Mesodermal cell (in vitro differentiated cells): ENCODE measurements at regions not wholly inside any gene's neighbourhood (a gene's known extent, or its start where the extent isn't known, plus 50 kb on each side); places are given as distances from the start of the nearest gene placed in this dataset.
"Not testable (repeated sequence)": the region's sequence is repeated elsewhere in the genome, so short reads cannot be mapped to it uniquely, and the experiment has no call there.

ENCODE experiments used
- H3K27ac ChIP-seq: 2 replicates; pipeline ENCODE4 v1.7.0; 2013; ENCODE audit warnings: mild to moderate bottlenecking, low read depth, low read length, moderate library complexity; ENCODE audit not compliant: severe bottlenecking
- H3K36me3 ChIP-seq: 2 replicates; pipeline ENCODE4 v1.7.1; 2013; ENCODE audit warnings: mild to moderate bottlenecking, low read length, moderate library complexity; ENCODE audit not compliant: control insufficient read depth, insufficient read depth
- H3K4me1 ChIP-seq: one replicate; pipeline ENCODE4 v1.7.1; 2013; ENCODE audit warnings: mild to moderate bottlenecking, low read length; ENCODE audit not compliant: insufficient read depth, control insufficient read depth, poor library complexity, severe bottlenecking
- H3K4me3 ChIP-seq: 2 replicates; pipeline ENCODE4 v1.7.0; 2013; ENCODE audit warnings: low read length, control low read depth, mild to moderate bottlenecking; ENCODE audit not compliant: insufficient read depth, poor library complexity, severe bottlenecking; ENCODE audit errors: extremely low read depth
- H3K9me3 ChIP-seq: 2 replicates; pipeline ENCODE4 v1.7.1; 2013; ENCODE audit warnings: mild to moderate bottlenecking, low read length, moderate library complexity; ENCODE audit not compliant: control insufficient read depth
- WGBS, 2 experiments: methylation state at CpG; one replicate each; pipeline ENCODE4 v1.1.5; 2013; ENCODE audit warnings: missing lambda C conversion rate in 2 of 2; ENCODE audit not compliant: insufficient coverage in 2 of 2; 5-methylcytosine and 5-hydroxymethylcytosine counted together

DNA sequence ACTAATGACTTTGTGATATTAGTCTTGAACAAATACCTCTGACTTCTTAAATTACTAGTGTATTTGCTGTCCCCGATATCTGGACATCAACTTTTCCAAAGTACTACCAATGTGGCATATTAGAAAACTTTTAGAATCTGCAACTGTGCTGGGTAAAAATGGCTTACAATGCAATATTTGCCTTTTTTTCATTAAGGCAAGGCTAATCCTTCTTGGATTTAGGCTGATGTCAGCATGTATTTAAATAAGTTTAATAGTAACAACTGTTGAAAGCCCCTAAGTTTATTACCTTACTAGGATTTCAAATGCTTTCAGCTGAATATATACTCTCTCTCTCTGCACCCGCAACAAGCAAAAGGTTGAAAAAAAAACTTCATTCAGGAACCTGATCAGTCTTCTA, 1232.3 kb downstream of the REEP3 start:
- no CpG with 5 or more reads among the region's 2 CpGs for WGBS, 2 experiments
- H3K4me3 ChIP-seq, result no peak overlapping the region
- H3K4me1 ChIP-seq, result no peaks in the 10 kb centered on the region
- H3K9me3 ChIP-seq, result no peaks in the 10 kb centered on the region
- no peak overlapping the region for H3K27ac ChIP-seq
- no peaks in the 10 kb centered on the region for H3K36me3 ChIP-seq

DNA sequence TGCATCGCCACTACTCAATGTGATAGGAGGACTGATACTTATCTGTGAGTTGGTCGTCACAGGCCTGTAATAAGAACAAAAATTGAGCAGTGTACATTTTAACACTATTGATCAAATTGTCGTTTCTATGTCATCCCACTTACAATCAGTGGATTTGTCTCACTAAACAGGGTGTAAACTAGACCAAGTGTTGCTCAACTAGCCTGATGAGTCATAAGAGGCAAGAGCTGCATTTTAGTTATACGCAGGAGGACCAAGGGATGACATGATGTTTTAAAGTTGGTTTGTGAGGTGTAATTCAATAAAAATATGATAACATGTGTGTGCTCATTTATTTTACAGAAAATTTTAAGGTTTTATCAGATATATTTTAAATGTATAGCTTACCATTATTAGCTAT, 1239.2 kb downstream of the REEP3 start:
- H3K36me3 ChIP-seq, result no peaks in the 10 kb centered on the region
- H3K9me3 ChIP-seq, result no peaks in the 10 kb centered on the region
- no peak overlapping the region for H3K4me3 ChIP-seq
- WGBS, 2 experiments, result 90 to 95% methylated on average over 2 to 3 of the region's 4 CpGs
- no peak overlapping the region for H3K27ac ChIP-seq
- H3K4me1 ChIP-seq, result no peaks in the 10 kb centered on the region

DNA sequence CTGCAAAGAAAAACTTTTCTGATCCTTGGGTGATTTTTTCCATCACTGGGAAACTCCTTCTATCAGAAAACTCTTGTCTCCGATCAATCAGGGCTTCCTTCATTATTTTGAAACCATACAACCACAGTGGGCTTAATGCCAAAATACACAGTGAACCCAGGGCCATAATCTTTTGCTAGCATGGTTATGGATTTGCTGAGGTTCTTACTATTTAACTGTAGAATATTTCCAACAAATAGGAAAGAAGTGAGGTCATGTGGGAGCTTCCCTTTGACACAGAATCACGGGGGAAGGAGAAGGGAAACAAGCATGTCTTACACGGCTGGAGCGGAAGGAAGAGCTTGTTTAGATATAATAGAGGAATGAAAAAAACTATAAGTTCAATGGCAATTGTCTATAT, 1241.7 kb downstream of the REEP3 start:
- no peak overlapping the region for H3K4me3 ChIP-seq
- H3K4me1 ChIP-seq, result no peaks in the 10 kb centered on the region
- H3K36me3 ChIP-seq, result no peaks in the 10 kb centered on the region
- H3K27ac ChIP-seq, result no peak overlapping the region
- WGBS, 2 experiments, result 71 to 83% methylated on average over 1 of the region's 4 CpGs
- H3K9me3 ChIP-seq, result no peaks in the 10 kb centered on the region

DNA sequence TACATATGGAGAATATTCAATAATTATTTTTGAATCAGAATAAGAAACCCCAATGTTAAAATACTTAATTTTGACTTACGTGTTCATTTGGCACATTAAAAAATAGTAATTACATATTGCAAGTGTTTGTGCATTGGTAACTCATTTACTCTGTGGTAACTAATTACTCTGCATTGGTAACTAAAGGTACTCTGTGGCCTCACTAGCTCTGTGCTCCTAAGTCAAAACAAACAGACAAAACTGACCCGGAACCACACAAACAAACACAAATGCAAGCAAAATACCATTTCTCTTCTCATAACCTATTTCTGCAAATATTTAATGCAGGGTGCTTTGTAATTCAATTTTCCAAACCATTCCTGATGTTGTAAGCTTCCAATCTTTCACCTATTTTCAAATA, 1244.3 kb downstream of the REEP3 start:
- H3K4me1 ChIP-seq, result no peaks in the 10 kb centered on the region
- H3K36me3 ChIP-seq, result no peaks in the 10 kb centered on the region
- no peak overlapping the region for H3K27ac ChIP-seq
- WGBS, 2 experiments, result 91 to 100% methylated on average over 1 of the region's 2 CpGs
- H3K9me3 ChIP-seq, result no peaks in the 10 kb centered on the region
- no peak overlapping the region for H3K4me3 ChIP-seq

DNA sequence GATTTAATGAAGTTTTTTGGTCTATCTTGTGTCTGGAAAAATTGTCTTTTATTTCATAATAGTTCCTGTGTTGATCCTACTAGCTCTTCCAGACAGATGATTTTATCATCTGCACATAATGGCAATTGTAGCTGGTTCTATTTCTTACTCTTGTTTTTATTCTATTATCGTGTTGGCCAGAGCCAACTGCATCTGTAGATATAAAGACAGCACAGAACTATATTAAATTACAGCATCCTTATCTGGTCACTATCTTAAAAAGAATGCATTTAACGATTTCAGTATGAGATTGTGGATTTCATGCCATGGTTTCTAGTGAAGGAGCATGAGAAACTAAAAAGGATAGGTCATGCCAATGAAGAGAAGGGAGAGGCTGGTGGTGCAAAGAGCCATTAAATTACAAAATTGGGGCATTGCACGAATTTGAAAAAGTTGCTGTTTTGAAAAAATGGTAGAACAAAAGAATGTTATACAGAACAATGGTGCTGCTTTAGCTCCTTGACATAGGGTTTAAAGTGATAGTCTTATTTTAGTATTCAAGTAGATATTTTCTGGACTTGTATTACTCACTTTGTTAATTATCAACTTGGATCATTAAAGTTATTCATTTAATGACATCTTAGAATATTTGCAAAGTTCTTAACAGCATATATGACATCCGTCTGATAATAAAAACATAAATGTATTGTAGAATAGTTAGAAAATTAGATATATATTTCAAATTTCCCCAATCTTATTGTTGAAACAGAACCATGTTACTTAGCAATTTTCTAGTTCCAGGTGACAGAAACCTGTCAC, 1250.3 kb downstream of the REEP3 start:
- Histone ChIP-seq H3K9me3 (no peaks in the 10 kb centered on the region), H3K4me1 (no peaks in the 10 kb centered on the region), H3K27ac (no peak overlapping the region), H3K4me3 (no peak overlapping the region), H3K36me3 (no peaks in the 10 kb centered on the region)
- WGBS, 2 experiments, result 88 to 95% methylated on average over 2 of the region's 4 CpGs

DNA sequence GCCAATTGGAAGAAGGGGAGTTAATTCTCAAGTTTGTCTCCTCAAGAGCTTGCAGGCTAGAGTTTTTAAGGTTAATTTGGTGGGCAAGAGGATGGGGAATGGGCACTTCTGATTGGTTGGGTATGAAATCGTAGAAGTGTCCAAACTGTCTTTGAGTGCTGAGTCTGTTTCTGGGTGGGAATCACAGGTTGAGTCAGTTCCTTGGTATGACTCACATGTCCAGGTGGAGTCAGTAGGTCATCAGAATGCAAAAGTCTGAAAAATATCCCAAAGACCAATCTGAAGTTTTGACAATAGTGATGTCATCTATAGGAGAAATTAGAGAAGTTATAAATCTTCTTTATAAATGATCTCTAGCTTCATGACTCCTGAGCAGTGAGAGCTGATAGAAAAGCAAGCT, 1252.2 kb downstream of the REEP3 start:
- no peaks in the 10 kb centered on the region for H3K4me1 ChIP-seq
- no peaks in the 10 kb centered on the region for H3K9me3 ChIP-seq
- no peaks in the 10 kb centered on the region for H3K36me3 ChIP-seq
- WGBS, 2 experiments, result 88 to 100% methylated on average over 1 of the region's 1 CpG
- H3K27ac ChIP-seq, result no peak overlapping the region
- H3K4me3 ChIP-seq, result no peak overlapping the region

DNA sequence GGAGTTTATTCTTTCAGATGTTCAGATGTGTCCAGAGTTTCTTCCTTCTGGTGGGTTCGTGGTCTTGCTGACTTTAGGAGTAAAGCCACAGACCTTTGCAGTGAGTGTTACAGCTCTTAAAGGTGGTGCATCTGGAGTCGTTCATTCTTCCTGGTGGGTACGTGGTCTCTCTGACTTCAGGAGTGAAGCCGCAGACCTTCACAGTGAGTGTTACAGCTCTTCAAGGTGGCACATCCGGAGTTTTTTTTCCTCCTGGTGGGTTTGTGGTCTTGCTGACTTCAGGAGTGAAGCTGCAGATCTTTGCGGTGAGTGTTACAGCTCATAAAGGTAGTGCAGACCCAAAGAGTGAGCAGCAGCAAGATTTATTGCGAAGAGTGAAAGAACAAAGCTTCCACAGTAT, 1263.2 kb downstream of the REEP3 start:
- 93 to 94% methylated on average over 5 of the region's 7 CpGs for WGBS, 2 experiments
- H3K36me3 ChIP-seq, H3K27ac ChIP-seq, H3K4me1 ChIP-seq, H3K4me3 ChIP-seq, H3K9me3 ChIP-seq: not testable (repeated sequence)

DNA sequence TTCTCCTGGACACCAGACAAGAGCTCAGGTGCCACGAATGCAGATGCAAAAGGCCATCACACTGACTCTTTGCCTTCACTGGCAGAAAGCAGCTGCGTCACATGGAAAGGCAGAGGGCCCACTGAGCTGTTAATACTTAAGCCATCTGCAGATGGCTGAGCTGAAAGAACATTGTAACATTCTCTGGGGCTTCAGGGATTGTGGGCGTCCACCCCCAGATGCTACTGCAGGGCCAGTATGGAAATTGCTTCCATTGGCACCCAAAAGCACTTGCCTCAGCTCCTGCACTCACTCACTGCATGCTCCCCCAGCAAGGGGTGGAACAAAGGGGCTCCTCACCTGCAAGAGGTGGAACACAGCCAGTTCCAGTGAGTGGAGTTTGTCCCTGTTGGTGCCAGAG, 1264.6 kb downstream of the REEP3 start:
- Histone ChIP-seq H3K36me3 (no peaks in the 10 kb centered on the region), H3K27ac (no peak overlapping the region), H3K9me3 (peaks cover 9% of the 10 kb centered on the region), H3K4me1 (no peaks in the 10 kb centered on the region), H3K4me3 (no peak overlapping the region)
- 74 to 88% methylated on average over 3 of the region's 3 CpGs for WGBS, 2 experiments

DNA sequence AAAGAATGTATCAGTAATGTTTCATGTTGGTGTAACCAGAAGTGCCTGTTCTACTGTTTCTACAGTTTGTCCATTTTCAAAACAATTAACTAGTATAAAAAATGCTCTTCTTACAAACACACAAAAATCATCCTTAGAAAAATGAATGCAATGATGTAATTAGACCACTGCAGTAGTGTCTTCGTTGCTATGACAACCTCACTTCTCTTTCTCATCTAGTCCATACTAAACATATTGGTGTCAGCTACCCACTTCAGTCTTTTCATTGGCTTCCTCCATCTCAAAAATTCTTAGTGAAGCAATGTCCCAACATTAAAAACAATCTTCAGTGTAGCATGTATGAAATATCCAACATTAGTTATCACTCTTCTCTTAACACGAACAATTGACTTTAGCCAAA, 1265.8 kb downstream of the REEP3 start:
- Histone ChIP-seq H3K27ac (no peak overlapping the region), H3K9me3 (peaks cover 9% of the 10 kb centered on the region), H3K4me1 (no peaks in the 10 kb centered on the region), H3K4me3 (no peak overlapping the region), H3K36me3 (no peaks in the 10 kb centered on the region)
- 93 to 100% methylated on average over 1 of the region's 2 CpGs for WGBS, 2 experiments

DNA sequence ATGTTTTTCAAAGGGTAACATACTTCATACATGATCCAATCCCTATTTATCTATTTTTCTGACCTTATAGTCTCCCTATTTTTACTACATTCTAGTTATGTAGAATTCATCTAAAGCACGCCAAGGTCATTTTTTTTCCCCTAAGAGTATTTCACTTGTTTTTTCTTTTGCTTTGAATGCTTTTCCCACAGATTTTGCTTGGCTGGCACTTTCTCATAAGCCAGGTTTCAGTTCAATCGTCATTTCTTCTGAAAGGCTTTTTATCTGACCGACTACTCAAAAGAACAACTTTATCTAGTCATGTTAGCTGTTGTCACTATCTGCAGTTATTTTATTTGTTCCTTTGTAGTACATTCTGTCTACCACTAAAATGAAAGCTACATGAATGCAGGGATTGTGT, 1274.6 kb downstream of the REEP3 start:
- H3K36me3 ChIP-seq, result no peaks in the 10 kb centered on the region
- no peak overlapping the region for H3K4me3 ChIP-seq
- H3K9me3 ChIP-seq, result no peaks in the 10 kb centered on the region
- H3K4me1 ChIP-seq, result no peaks in the 10 kb centered on the region
- H3K27ac ChIP-seq, result no peak overlapping the region
- WGBS, 2 experiments, result 86 to 91% methylated on average over 1 of the region's 3 CpGs

DNA sequence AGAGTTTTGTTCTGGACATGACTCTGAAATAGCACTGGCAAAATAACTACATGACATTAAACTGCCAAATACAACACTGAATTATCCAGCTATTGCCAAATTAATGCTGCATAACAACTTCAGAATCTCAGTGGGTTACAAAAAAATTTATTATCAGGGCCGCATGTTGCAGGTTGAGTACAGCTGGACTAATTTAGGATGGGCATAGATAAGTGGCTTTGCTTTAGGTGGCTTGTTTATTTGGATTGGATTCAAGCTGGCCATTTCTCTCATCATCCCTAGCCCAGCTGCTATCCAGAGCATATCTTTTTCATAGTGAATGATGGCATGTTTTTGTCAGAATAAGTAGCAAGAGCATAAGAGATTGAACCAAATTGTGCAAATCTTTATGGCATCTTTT, 1277.1 kb downstream of the REEP3 start:
- no CpG with 5 or more reads among the region's 1 CpG for WGBS, 2 experiments
- no peaks in the 10 kb centered on the region for H3K4me1 ChIP-seq

More for the DNA sequence above, 1277.1 kb downstream of the REEP3 start:
- Histone ChIP-seq H3K4me3 (no peak overlapping the region), H3K27ac (no peak overlapping the region), H3K36me3 (no peaks in the 10 kb centered on the region), H3K9me3 (peaks cover 4% of the 10 kb centered on the region)
